ENCODE measurements at regions not wholly inside any gene's neighbourhood (a gene's known extent, or its start where the extent isn't known, plus 50 kb on each side); places are given as distances from the start of the nearest gene placed in this dataset.

DNA sequence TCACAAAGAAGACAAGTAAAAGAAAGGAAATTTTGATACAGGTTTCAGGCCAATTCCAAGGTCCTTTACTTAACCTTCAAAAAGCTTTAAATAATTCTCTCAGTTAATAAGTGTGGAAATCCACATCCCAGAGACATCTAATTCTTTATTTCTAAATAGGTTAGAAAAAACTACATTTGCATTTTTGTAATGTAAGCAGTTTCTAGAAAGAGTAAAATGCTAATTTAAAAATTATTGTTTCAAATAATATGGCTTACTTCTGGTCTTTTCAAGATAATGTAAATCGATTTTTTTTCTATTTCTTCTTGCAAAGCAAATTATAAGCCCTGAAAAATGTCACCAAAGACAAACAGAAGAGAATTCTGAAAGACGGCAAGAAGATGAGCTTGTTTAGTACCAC, 180.4 kb upstream of the HHIP start:
- TF ChIP-seq, protein P1, sequence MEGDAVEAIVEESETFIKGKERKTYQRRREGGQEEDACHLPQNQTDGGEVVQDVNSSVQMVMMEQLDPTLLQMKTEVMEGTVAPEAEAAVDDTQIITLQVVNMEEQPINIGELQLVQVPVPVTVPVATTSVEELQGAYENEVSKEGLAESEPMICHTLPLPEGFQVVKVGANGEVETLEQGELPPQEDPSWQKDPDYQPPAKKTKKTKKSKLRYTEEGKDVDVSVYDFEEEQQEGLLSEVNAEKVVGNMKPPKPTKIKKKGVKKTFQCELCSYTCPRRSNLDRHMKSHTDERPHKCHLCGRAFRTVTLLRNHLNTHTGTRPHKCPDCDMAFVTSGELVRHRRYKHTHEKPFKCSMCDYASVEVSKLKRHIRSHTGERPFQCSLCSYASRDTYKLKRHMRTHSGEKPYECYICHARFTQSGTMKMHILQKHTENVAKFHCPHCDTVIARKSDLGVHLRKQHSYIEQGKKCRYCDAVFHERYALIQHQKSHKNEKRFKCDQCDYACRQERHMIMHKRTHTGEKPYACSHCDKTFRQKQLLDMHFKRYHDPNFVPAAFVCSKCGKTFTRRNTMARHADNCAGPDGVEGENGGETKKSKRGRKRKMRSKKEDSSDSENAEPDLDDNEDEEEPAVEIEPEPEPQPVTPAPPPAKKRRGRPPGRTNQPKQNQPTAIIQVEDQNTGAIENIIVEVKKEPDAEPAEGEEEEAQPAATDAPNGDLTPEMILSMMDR (IDR thresholded peaks at IDR 0.05), result no peak
- TF ChIP-seq POLR2A (IDR thresholded peaks at IDR 0.05) (no peak), POLR2AphosphoS5 (IDR thresholded peaks at IDR 0.05) (no peak), EP300 (IDR thresholded peaks at IDR 0.05) (no peak)
